OCI-M2 (cell line): ENCODE measurements at regions not wholly inside any gene's neighbourhood (a gene's known extent, or its start where the extent isn't known, plus 50 kb on each side); places are given as distances from the start of the nearest gene placed in this dataset.
"Not testable (repeated sequence)": the region's sequence is repeated elsewhere in the genome, so short reads cannot be mapped to it uniquely, and the experiment has no call there.

ENCODE experiments used
- DNase-seq: peaks from one replicate; lab custom pipeline; 2025; ENCODE audit not compliant: unreplicated experiment; lab: John Stamatoyannopoulos, UW

DNA sequence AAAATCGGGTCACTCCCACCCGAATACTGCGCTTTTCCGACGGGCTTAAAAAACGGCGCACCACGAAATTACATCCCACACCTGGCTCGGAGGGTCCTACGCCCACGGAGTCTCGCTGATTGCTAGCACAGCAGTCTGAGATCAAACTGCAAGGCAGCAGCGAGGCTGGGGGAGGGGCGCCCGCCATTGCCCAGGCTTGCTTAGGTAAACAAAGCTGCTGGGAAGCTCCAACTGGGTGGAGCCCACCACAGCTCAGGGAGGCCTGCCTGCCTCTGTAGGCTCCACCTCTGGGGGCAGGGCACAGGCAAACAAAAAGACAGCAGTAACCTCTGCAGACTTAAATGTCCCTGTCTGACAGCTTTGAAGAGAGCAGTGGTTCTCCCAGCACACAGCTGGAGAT lies 325.7 kb upstream of the PIK3R1 start:
- DNase-seq, result not testable (repeated sequence)

DNA sequence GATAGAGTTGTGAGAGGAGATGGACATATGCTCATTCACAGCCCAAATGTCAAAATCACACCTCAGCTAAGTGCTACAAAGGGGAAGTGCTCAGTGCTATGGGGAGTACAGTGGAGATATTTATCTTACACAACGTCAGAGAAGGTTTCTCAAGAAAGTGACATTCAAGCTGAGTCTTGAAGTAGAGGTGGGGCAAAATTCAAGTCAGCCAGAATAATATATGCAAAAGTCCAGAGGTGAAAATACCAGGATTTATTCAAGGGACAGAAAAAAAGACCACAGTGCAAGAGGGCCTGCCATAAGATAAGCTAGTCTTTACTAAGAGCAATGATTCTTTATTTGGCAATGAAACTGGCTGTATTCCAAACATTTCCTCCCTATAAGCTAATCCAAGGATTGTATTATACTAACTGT lies 327.8 kb upstream of the PIK3R1 start:
- DNase-seq, result no peak

DNA sequence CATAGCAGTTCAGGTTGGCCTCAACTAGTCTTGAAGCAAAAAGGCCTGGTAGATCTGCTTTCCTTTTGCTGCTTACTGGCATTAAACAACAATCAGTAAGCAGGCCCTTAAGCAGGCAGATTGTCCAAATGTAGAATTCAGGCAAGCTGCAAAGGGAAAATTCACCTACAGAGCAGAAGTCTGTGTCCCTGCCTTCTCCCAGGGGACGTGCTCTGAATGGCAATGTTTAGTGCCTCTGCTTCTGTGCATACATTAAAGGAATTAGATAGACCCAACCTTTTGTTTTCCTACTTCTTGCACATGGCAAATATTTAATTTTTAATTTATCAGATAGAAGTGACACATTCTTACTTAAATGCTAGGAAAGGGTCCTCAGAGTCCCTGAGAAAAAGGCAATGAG lies 328.8 kb upstream of the PIK3R1 start:
- DNase-seq, result no peak

DNA sequence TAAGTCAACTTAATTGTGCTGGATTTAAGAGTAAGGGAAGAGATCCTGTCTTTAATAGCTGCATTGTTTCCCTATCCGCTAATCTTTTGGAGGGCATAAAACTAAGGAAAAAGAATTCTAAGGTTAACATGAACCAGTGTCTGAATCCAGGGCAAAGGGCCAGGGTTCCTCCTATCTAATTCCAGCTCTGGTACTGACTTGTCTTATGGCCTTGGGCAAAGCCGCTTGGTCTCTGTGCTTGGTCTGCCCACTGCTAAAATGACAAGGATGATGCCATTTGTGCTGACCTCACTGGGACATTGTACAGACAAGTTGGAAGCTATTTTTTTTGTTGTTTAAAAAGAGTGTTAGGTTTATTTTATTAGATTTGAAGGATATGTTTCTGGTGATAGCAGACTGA lies 334.7 kb upstream of the PIK3R1 start:
- no peak for DNase-seq

DNA sequence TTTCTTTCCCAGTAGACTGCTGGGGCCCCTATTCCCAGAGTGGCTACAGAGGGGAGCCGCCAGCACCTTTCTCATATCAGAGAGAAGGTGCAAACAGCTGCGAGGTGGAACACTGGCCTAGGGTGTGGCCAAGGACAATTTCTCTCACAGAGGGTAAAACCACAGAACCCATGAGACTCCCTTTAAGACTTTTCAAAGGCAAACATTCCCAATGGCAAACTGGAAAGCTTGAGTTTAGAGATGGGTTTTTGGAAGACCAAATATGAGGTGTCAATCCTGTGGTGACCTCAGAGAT lies 335.1 kb upstream of the PIK3R1 start:
- no peak for DNase-seq

DNA sequence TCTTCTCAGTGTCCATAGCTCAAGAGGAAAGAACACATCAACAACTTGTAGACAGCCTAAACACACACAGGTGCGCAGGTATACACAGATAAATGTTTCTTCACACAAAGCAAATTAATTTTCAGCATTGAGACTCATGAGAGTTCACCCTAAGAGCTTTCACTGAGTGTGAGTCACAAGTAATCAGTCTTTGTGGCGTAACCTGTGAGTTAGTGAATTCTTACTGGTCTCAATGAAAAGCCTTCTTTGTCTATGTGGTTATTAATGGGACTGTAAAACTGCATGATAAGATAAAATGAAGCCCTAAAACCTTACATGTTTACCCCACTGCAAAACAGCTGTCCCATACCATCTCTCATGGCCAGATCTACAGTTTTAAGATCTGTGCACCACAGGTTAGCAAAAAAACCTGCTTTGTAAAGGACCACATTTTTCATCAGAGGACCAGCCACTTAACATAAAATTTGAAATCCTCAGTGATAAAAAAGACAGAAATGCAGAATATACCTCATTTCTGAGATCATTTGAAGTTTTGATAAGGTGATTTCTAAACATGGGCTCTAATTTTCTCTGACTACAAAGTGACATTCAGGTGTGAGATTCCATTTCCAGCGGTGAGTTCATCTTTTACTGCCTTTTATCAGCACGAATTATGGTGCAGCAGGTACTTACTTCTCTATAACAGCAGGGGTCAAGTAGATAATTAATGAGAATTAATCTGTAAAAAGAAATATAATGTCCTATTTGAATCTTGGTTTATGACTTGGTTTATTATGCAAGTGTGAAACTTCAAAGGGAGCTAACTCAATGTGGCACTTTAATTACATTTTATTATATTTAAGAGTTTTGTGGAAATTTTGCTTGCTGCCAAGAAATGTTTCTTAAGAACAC lies 335.7 kb upstream of the PIK3R1 start:
- DNase-seq, result no peak

DNA sequence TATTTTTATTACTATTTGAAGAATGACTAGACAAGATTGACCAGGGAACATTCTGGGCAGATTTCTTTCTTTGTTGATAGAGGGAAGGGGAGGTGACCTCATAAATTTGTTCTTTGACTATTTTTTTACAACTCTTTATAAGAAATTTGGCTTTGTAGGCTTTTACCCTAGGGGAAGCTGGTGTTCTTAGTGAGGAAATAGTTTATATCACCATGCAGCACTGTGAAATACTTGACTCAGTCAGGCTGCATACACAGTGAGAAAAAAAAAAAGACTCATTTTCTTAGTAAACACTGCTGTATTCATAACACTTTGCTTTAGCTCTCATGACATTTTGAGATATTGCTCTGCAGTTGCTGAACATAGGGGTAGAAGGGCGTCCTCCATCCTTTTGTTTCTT lies 336.6 kb upstream of the PIK3R1 start:
- DNase-seq, result no peak

DNA sequence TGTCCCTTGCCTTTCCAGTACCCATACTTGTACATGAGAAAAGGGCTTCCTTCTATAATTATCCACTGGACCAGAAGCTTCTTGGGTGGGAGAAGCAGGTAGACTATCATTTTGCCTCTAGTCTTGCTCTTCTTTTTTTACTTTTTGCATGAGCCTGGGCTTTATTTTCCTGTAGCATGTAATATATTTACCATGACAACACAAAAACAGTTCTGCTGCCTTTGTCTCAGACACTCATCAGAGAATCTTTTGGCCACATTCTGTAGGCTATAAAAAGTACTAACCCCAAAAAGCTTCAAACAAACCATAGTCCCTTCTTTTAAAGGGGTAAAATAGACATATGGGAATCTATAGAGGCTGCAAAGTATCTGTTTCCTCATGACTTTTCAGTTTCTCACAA lies 339.2 kb upstream of the PIK3R1 start:
- no peak for DNase-seq

DNA sequence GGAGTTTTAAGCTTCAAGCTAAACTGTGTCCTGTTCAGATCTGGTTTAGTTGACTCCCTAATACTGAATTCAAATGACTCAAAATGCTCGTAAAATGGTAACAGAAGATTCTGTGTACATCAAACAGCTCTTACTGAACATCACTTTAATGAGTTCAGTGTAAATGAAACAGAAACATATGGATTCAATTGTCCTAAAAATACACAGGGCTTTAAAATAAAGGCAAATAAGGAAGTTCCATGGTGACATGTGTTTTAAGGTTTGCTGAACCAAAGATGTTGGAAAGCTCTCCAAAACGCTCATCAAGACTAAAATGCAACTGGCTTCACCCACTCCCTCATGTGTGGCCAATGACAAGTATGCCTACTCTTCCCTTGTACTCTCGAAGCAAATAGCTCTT lies 340.0 kb upstream of the PIK3R1 start:
- no peak for DNase-seq

DNA sequence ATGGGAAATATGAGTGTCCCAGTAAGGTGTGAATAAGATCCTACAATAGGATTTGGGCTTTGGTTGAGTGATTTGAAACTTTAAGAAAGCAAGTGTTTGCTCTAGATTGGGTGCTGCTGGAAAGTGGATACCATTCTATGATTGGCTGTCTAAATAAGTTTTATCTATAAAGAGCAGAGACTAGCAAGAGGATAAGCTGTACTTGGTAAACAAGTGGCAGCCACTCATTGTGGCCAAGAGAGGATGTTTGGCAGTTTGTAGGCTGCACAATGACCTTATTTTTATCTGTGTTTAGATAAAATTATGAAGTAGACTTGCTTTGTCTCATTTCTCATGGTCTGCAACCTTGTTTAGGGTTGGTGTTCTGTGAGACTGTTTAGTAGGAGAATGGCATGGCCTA lies 341.6 kb upstream of the PIK3R1 start:
- DNase-seq, result no peak

DNA sequence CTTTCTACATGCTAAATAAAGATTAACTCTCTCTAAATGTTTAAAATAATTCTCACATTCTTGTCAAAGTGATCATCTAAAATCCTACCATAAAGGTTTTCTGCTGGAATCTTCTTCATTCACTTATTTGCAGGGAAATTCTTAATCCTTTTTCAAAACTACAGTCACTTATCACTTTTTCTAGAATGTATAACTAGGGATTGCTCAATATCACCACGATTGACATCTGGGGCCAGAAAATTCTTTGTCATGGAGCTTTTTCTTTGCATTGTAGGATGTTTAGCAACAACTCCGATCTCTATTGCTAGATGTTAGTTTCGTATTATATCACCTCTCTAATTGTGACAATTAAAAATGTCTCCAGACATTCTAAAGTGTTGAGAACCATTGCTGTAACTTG lies 344.9 kb upstream of the PIK3R1 start:
- DNase-seq, result no peak

DNA sequence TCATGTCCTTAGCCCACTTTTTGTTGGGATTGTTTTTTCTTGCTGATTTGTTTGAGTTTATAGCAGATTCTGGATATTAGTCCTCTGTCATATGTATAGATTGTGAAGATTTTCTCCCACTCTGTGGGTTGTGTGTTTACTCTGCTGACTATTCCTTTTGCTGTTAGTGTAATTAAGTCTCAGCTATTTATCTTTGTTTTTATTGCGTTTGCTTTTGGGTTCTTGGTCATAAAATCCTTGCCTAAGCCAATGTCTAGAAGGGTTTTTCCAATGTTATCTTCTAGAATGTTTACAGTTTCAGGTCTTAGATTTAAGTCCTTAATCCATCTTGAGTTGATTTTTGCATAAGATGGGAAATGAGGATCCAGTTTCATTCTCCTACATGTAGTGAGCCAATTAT lies 351.2 kb upstream of the PIK3R1 start:
- not testable (repeated sequence) for DNase-seq

DNA sequence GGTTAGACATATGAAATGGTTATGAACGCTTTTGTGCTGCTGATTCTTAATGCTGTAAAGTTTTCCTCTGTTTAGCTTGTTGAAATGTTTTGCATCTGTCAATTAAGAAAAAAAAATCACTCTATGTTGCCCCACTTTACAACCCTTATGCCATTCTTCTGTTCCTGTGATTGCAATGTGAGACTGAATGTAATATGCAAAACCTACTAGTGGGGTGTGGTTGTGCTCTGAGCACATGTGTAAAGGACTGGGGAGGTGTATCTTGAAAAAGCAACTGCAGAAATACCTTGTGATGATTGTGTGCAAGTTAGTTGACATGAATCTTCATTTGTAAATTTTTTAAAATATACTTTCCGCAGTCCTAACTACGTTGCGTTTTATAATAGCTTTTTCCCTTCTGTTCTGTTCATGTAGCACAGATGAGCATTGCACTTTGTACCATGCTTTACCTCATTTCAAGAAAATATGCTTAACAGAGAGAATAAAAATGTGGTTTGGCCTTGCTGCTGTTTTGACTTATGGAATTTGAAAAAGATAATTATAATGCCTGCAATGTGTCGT lies 357.0 kb upstream of the PIK3R1 start:
- DNase-seq, result no peak

DNA sequence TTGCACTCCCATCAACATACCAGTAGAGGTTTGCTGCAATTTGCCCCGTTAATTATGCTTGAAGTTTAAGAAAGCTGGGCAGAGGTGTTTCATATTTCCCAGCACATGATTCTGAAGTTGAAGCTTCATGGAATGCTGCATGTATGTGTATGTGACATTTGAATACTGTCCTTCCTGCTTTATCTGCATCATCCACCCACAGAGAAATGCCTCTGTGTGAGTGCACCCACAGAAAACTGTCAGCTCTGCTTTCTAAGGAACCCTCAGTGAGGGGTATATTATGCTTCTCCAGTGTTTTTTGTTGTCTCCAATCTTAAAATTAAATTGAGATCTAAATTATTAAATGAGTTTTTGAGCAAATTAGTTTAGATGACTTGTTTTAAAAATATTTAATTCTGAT lies 358.1 kb upstream of the PIK3R1 start:
- DNase-seq, result no peak

DNA sequence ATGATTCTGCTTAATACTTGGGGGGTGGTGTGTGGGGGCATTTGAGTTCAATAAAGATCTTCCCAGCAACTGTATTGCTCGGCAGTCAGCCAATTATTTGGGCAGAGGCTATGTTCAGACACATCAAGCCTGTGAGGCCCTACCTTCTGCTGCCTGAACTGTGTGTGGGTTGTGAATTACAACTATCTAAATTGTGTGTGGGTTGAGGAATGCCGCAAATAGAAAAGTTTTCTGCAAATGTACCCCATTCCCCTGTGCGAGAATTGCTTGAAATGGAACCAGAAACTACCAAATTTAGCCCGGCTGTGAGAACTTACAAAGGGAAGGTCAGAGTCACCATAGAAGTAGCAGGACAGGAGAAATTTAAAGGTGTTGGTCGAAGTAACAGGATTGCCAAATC lies 360.0 kb upstream of the PIK3R1 start:
- no peak for DNase-seq

DNA sequence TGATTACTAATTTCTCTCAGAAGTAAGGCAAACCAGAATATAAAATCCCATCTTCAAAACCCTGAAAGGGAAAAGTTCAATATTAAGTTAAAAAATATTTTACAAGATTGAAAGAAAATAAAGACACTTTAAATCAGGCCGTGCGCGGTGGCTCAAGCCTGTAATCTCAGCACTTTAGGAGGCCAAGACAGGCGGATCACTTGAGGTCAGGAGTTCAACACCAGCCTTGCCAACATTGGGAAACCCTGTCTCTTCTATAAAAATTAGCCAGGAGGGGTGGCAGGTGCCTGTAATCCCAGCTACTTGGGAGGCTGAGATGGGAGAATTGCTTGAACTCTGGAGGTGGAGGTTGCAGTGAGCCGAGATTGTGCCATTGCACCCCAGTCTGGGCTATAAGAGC lies 364.6 kb upstream of the PIK3R1 start:
- not testable (repeated sequence) for DNase-seq

DNA sequence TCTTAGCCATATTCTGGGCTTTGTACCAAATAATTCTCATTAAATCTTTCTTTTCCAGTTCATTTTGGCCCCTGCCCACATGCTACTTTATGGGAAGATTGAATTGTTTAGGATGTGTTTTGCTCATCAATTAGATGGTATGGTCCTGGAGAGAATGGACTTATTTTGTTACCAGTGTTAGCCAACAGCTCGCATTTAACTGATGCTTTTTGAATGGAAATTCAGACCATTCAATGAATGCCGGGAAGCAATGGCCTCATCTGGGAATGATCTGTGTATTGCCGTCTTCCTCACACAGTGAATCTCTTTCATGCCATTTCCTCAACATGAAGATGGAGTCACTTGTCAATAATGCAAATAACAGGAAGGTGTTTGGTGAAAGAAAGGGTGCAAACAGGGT lies 370.6 kb upstream of the PIK3R1 start:
- no peak for DNase-seq

DNA sequence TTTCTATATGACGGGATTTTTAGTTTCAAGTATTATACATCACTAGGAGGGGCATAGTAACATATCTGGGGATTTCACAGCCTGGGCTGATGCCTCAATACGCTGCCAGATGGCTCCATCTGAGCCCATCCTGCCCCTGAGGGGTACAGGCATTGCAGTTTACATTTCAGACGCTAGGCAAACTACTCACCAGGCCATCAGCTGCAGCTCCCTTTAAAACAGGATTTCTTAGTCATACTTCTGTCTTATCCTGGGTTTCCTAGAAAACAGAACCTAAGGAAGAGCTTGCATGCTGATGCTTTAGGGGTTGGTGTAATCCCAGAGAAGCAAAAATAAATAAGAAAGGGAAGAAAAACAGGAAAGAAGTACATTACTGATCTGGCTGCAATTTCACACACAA lies 372.8 kb upstream of the PIK3R1 start:
- no peak for DNase-seq

DNA sequence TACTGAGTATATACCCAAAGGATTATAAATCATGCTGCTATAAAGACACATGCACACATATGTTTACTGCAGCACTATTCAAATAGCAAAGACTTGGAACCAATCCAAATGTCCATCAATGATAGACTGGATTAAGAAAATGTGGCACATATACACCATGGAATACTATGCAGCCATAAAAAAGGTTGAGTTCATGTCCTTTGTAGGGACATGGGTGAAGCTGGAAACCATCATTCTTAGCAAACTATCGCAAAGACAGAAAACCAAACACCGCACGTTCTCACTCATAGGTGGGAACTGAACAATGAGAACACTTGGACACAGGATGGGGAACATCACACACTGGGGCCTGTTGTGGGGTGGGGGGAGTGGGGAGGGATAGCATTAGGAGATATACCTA lies 378.3 kb upstream of the PIK3R1 start:
- not testable (repeated sequence) for DNase-seq

DNA sequence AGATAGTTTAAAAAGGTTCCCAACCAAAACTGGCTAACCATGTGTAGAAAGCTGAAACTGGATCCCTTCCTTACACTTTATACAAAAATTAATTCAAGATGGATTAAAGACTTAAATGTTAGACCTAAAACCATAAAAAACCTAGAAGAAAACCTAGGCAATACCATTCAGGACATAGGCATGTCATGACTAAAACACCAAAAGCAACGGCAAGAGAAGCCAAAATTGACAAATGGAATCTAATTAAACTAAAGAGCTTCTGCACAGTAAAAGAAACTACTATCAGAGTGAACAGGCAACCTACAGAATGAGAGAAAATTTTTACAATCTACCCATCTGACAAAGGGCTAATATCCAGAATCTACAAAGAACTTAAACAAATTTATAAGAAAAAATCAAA lies 379.1 kb upstream of the PIK3R1 start:
- DNase-seq, result not testable (repeated sequence)

DNA sequence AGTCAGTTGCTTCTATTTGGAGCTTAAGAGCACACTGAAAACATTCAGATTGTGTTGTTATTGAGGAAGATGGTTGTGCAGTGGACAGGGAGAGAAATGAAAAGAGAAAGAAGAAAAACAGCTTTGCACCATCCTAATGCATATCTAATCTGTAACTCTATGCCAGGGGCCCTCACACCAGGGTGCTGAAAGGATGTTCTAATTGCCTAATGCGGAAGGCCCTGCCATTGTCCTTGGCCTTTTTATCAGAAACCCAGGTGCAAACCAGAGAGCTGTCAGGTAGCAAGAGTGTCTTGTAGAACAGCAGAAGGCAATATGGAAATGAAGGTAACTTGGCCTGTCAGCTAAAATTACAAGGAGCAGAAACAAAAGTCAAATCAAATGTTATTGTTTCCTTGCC lies 384.5 kb upstream of the PIK3R1 start:
- no peak for DNase-seq

DNA sequence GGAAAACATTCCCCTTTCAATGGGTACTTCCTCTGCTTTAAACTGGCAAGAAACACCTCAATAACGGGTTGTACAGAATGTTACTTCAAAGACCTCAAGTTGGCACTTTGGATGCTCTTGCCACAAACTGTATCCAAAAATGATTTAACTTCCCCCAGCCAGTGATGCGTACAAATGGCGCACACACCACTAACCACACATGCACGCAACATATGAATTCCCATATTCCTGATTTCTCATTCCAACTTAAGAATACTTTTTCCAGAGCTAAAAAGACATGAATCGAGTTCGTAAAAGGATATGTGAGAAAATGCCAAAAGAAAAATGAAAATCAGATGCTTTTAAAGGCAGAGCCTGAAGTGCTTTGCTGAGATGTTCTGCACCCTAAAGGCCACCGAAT lies 388.0 kb upstream of the PIK3R1 start:
- DNase-seq, result no peak

DNA sequence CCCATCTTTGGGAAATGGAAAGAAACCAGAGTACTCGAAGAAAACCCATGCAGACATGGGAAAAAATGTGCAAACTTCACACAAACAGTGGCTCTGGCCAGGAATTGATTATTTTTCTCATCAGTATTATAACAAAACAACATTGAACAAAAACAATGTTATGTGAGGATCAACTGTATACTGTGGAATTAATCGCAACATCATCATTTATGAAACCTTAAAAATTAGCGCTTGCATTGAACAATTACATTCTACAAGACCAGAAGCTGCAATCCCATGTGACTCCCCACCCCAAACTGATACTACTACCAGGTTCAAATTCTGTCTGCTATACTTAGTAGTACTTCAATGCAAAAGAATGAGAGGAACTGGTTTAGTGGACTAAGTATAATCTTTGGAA lies 390.7 kb upstream of the PIK3R1 start:
- DNase-seq, result no peak
